ENCODE measurements at regions not wholly inside any gene's neighbourhood (a gene's known extent, or its start where the extent isn't known, plus 50 kb on each side); places are given as distances from the start of the nearest gene placed in this dataset.
A peak's percentile ranks its signal among the peaks of the same experiment; 100 is the strongest.

DNA sequence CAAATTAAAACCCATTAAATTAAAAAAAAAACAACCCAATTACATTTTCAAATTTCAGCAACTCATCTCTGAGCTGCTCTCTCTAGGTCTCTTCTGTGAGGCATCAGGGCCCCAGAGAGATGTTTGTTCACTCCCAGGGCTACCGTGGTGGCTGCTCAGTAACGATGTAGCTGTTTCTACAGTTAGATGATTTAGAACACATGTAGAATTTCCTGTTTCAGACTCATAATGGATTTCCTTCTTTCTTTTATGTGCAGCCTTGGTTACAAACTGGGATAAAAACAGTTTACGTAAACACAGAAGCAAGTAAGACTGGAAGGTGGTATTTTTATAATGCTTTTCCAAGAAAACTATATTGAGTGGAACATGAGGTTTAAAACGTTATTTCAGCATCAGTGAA, 116.1 kb upstream of the CCN2 start:
- WGBS (ENCODE audit: insufficient coverage) = 100% methylated on average over 1 of the region's 4 CpGs
- no peak overlapping the region for H3K4me3 Mint-ChIP-seq
- no peak overlapping the region for H3K9ac ChIP-seq (ENCODE audit: insufficient read depth, low read length, poor library complexity, severe bottlenecking)
- TF ChIP-seq CTCF (IDR thresholded peaks at IDR 0.05) = no peak
- no peaks in the 10 kb centered on the region for H3K79me2 ChIP-seq (ENCODE audit: insufficient read depth, low read length)
- intact Hi-C loops (cut with micrococcal nuclease) = no loop called here
- no peak overlapping the region for H3K4me3 ChIP-seq (replicated peaks in 1 of 3; ENCODE audit: low read depth in 2 of 3, low read length in 3 of 3)
- H3K4me1 Mint-ChIP-seq = no peaks in the 10 kb centered on the region
- DNase-seq = no peak
- no peaks in the 10 kb centered on the region for H3K27me3 ChIP-seq (ENCODE audit: control insufficient read depth in 2 of 2, insufficient read depth in 2 of 2, low read length in 2 of 2)
- no peak overlapping the region for H2AFZ ChIP-seq (ENCODE audit: insufficient read depth, low read depth, low read length, poor library complexity, severe bottlenecking)
- no peaks in the 10 kb centered on the region for H3K36me3 Mint-ChIP-seq
- H4K20me1 ChIP-seq (ENCODE audit: insufficient read depth, low read length) = no peaks in the 10 kb centered on the region
- no peak overlapping the region for H3K27ac ChIP-seq (ENCODE audit: low read depth in 1 of 2, low read length in 2 of 2)
- no peak overlapping the region for H3K27ac Mint-ChIP-seq
- no peaks in the 10 kb centered on the region for H3K9me3 ChIP-seq (replicated peaks in 1 of 2; ENCODE audit: control insufficient read depth in 1 of 2, insufficient read depth in 1 of 2, low read length in 2 of 2)
- H3K27me3 Mint-ChIP-seq (ENCODE audit: low read depth in 3 of 3) = peaks cover 0 to 3% (median 0%) of the 10 kb centered on the region in 3 donors
- no peaks in the 10 kb centered on the region for H3K36me3 ChIP-seq (replicated peaks in 1 of 2; ENCODE audit: control insufficient read depth in 1 of 2, insufficient read depth in 2 of 2, low read length in 2 of 2)
- no peak overlapping the region for H3K4me2 ChIP-seq (replicated peaks; ENCODE audit: extremely low read depth, low read length, poor library complexity, severe bottlenecking)
- H3K9me3 Mint-ChIP-seq = peaks cover 0 to 8% (median 0%) of the 10 kb centered on the region in 7 donors
- H3K4me1 ChIP-seq (ENCODE audit: control insufficient read depth in 1 of 2, insufficient read depth in 2 of 2, low read length in 2 of 2) = no peaks in the 10 kb centered on the region

DNA sequence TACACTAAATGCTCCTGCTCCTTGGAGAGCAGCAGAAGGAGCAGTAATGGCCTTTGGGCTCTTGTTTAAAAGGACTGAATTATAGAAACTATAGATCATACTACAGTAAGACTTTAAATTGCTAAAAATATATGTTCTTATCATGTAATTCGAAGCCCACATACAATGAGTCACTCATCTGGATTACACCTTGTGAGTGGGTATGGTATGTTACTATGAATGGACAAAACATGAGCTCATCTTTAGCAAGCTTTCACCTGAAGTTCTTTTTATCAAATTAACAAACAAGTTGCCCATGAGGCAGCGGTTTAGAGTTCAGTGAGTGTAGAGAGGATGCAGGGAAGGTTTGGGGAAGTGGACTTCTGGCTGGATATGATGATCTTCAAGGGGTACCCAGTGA, 114.4 kb upstream of the CCN2 start:
- no peak overlapping the region for H3K9ac ChIP-seq (ENCODE audit: insufficient read depth, low read length, poor library complexity, severe bottlenecking)
- no peak overlapping the region for H2AFZ ChIP-seq (ENCODE audit: insufficient read depth, low read depth, low read length, poor library complexity, severe bottlenecking)
- H3K27ac Mint-ChIP-seq = peak overlapping the region in 1 of 7 donors; percentile 9
- H3K36me3 ChIP-seq (replicated peaks in 1 of 2; ENCODE audit: control insufficient read depth in 1 of 2, insufficient read depth in 2 of 2, low read length in 2 of 2) = no peaks in the 10 kb centered on the region
- no peaks in the 10 kb centered on the region for H3K4me1 ChIP-seq (ENCODE audit: control insufficient read depth in 1 of 2, insufficient read depth in 2 of 2, low read length in 2 of 2)
- no peak overlapping the region for H3K4me2 ChIP-seq (replicated peaks; ENCODE audit: extremely low read depth, low read length, poor library complexity, severe bottlenecking)
- TF ChIP-seq CTCF (IDR thresholded peaks at IDR 0.05) = no peak
- intact Hi-C loops (cut with micrococcal nuclease) = no loop called here
- H3K27me3 ChIP-seq (ENCODE audit: control insufficient read depth in 2 of 2, insufficient read depth in 2 of 2, low read length in 2 of 2) = no peaks in the 10 kb centered on the region
- H3K9me3 Mint-ChIP-seq = peaks cover 0 to 6% (median 0%) of the 10 kb centered on the region in 7 donors
- H3K27me3 Mint-ChIP-seq (ENCODE audit: low read depth in 3 of 3) = peaks cover 0 to 3% (median 0%) of the 10 kb centered on the region in 3 donors
- H3K36me3 Mint-ChIP-seq = no peaks in the 10 kb centered on the region
- 86% methylated on average over 1 of the region's 2 CpGs for WGBS (ENCODE audit: insufficient coverage)
- no peaks in the 10 kb centered on the region for H4K20me1 ChIP-seq (ENCODE audit: insufficient read depth, low read length)
- H3K4me3 ChIP-seq (replicated peaks in 1 of 3; ENCODE audit: low read depth in 2 of 3, low read length in 3 of 3) = no peak overlapping the region
- no peak overlapping the region for H3K27ac ChIP-seq (ENCODE audit: low read depth in 1 of 2, low read length in 2 of 2)
- H3K9me3 ChIP-seq (replicated peaks in 1 of 2; ENCODE audit: control insufficient read depth in 1 of 2, insufficient read depth in 1 of 2, low read length in 2 of 2) = no peaks in the 10 kb centered on the region
- DNase-seq = no peak
- H3K79me2 ChIP-seq (ENCODE audit: insufficient read depth, low read length) = no peaks in the 10 kb centered on the region
- H3K4me1 Mint-ChIP-seq = no peaks in the 10 kb centered on the region
- no peak overlapping the region for H3K4me3 Mint-ChIP-seq

Measured in CD14-positive monocyte (primary cell).